ENCODE measurements at regions not wholly inside any gene's neighbourhood (a gene's known extent, or its start where the extent isn't known, plus 50 kb on each side); places are given as distances from the start of the nearest gene placed in this dataset.

DNA sequence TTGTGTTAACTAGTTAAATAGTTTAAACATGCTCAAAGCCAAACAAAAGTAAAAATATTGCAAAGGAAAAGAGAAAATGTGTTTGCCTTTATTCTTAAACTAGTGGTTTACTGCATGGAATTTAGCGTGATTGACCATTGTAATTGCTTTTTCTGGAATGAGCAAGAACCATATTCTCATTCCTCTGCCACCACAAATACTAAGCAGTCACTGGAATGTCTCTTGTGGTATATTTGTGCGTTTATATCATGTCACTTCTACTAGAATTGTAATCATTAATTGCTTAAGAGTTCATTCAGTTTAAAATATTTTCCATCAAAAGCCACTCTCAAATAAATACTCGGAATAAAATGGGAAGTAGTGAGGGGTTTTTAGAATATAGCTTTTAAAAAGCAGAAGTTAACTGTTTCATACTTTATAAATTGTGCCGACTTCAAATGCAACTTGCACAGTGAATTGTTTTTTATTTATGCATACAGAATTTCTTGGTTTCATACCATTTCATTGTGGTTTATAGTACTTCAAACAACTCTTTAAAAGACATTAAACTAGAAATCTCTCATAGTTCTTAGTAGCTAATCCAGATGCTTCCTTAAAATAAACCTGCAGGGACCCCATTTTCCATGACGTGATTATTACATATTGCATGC is 288.1 kb downstream of the EPHA4 start:
- TF ChIP-seq CTCF (IDR thresholded peaks at IDR 0.05) = no peak
- no peak for TF ChIP-seq POLR2A (IDR thresholded peaks at IDR 0.05)

All from thyroid gland (tissue), 4 donors.